AG10803 (cell line): ENCODE measurements at regions not wholly inside any gene's neighbourhood (a gene's known extent, or its start where the extent isn't known, plus 50 kb on each side); places are given as distances from the start of the nearest gene placed in this dataset.

Source experiments
- DNase-seq: peaks from one replicate; pipeline ENCODE4 v3.0.0; 2010; ENCODE audit warnings: low read depth
- H3K4me3 ChIP-seq: 2 replicates; pipeline ENCODE4 v1.5.1; 2011; ENCODE audit warnings: mild to moderate bottlenecking, low read length, control low read depth
- CTCF ChIP-seq: conservative IDR thresholded peaks from 2 replicates; pipeline ENCODE4 v1.5.1; 2011; ENCODE audit warnings: mild to moderate bottlenecking, low read length, control low read depth, inconsistent platforms

GRCh38 chr12:20259786-20260185 lies 108.6 kb upstream of the PDE3A start:
- no peak overlapping the region for H3K4me3 ChIP-seq
- DNase-seq: no peak
- TF ChIP-seq CTCF: no peak

GRCh38 chr12:20260851-20261250 lies 107.5 kb upstream of the PDE3A start:
- TF ChIP-seq CTCF: no peak
- H3K4me3 ChIP-seq: no peak overlapping the region
- no peak for DNase-seq

GRCh38 chr12:20262119-20262518 lies 106.2 kb upstream of the PDE3A start:
- H3K4me3 ChIP-seq: no peak overlapping the region
- DNase-seq: no peak
- no peak for TF ChIP-seq CTCF

GRCh38 chr12:20264026-20264425 lies 104.3 kb upstream of the PDE3A start:
- no peak for TF ChIP-seq CTCF
- H3K4me3 ChIP-seq: no peak overlapping the region
- DNase-seq: no peak

- no peak overlapping the region for H3K4me3 ChIP-seq
- TF ChIP-seq CTCF: no peak
- DNase-seq: no peak
Measured at GRCh38 chr12:20264608-20265114, 103.7 kb upstream of the PDE3A start.

GRCh38 chr12:20268121-20268732 lies 100.1 kb upstream of the PDE3A start:
- no peak for DNase-seq
- no peak overlapping the region for H3K4me3 ChIP-seq
- TF ChIP-seq CTCF: no peak

- no peak for DNase-seq
- TF ChIP-seq CTCF: no peak
- no peak overlapping the region for H3K4me3 ChIP-seq
Measured at GRCh38 chr12:20268771-20269170, 99.6 kb upstream of the PDE3A start.
